ENCODE measurements at regions not wholly inside any gene's neighbourhood (a gene's known extent, or its start where the extent isn't known, plus 50 kb on each side); places are given as distances from the start of the nearest gene placed in this dataset.
"Not testable (repeated sequence)": the region's sequence is repeated elsewhere in the genome, so short reads cannot be mapped to it uniquely, and the experiment has no call there.

DNA sequence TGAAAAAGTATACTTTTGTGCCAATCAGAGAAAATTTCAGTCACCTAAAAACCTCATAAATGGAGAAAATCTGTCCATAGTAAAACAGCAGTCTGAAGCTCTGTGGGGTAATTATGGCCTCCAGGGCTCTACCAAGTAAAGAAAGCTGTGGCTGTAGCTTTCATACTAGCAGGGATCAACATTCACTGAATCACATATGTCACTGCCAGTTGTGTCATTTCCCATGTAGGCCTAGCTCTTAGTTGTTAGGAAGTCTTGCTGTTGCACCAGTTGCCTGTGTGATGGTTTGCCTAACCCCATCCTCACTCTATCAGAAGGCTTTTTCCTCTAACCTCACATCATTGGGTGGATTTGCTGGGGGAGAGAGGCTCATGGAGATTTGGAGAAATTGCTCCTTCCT is 62.3 kb upstream of the XIST start:
- TF ChIP-seq, protein P1, sequence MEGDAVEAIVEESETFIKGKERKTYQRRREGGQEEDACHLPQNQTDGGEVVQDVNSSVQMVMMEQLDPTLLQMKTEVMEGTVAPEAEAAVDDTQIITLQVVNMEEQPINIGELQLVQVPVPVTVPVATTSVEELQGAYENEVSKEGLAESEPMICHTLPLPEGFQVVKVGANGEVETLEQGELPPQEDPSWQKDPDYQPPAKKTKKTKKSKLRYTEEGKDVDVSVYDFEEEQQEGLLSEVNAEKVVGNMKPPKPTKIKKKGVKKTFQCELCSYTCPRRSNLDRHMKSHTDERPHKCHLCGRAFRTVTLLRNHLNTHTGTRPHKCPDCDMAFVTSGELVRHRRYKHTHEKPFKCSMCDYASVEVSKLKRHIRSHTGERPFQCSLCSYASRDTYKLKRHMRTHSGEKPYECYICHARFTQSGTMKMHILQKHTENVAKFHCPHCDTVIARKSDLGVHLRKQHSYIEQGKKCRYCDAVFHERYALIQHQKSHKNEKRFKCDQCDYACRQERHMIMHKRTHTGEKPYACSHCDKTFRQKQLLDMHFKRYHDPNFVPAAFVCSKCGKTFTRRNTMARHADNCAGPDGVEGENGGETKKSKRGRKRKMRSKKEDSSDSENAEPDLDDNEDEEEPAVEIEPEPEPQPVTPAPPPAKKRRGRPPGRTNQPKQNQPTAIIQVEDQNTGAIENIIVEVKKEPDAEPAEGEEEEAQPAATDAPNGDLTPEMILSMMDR (IDR thresholded peaks at IDR 0.05), result not testable (repeated sequence)
- not testable (repeated sequence) for TF ChIP-seq POLR2A, POLR2AphosphoS5 (IDR thresholded peaks at IDR 0.05)
